Stimulated activated CD4-positive, alpha-beta T cell treated with anti-CD3 and anti-CD28 coated beads, Interleukin-1b, Interleukin-23, amount 100 ng/mL, for 48 hours (primary cell): ENCODE measurements at regions not wholly inside any gene's neighbourhood (a gene's known extent, or its start where the extent isn't known, plus 50 kb on each side); places are given as distances from the start of the nearest gene placed in this dataset.

ENCODE experiments used
- DNase-seq: peaks from one replicate; pipeline ENCODE4 v3.0.0-alpha.2; 2020

GRCh38 chr15:93469994-93470393 lies 381.0 kb upstream of the RGMA start:
- DNase-seq: no peak

- DNase-seq: no peak
These were observed 378.3 kb upstream of the RGMA start for GRCh38 chr15:93467337-93467736.

GRCh38 chr15:93466380-93466779 lies 377.4 kb upstream of the RGMA start:
- DNase-seq: no peak

GRCh38 chr15:93462690-93463089 lies 373.7 kb upstream of the RGMA start:
- DNase-seq: no peak

GRCh38 chr15:93460717-93461116 lies 371.7 kb upstream of the RGMA start:
- no peak for DNase-seq

- no peak for DNase-seq
These were observed 370.4 kb upstream of the RGMA start for GRCh38 chr15:93459396-93459795.

GRCh38 chr15:93458597-93458996 lies 369.6 kb upstream of the RGMA start:
- no peak for DNase-seq

- no peak for DNase-seq
These were observed 365.8 kb upstream of the RGMA start for GRCh38 chr15:93454788-93455187.

- DNase-seq: no peak
These were observed 363.7 kb upstream of the RGMA start for GRCh38 chr15:93452537-93453211.

- no peak for DNase-seq
These were observed 362.8 kb upstream of the RGMA start for GRCh38 chr15:93451822-93452221.

- DNase-seq: no peak
These were observed 362.3 kb upstream of the RGMA start for GRCh38 chr15:93451265-93451664.

GRCh38 chr15:93449798-93450197 lies 360.8 kb upstream of the RGMA start:
- DNase-seq: no peak

GRCh38 chr15:93438310-93438709 lies 349.3 kb upstream of the RGMA start:
- DNase-seq: no peak

- DNase-seq: no peak
These were observed 343.5 kb upstream of the RGMA start for GRCh38 chr15:93432474-93432873.

- no peak for DNase-seq
These were observed 339.9 kb upstream of the RGMA start for GRCh38 chr15:93428807-93429351.

- no peak for DNase-seq
These were observed 339.1 kb upstream of the RGMA start for GRCh38 chr15:93428150-93428549.

- DNase-seq: no peak
These were observed 335.1 kb upstream of the RGMA start for GRCh38 chr15:93424131-93424530.

GRCh38 chr15:93422476-93422875 lies 333.5 kb upstream of the RGMA start:
- no peak for DNase-seq

GRCh38 chr15:93420477-93420876 lies 331.5 kb upstream of the RGMA start:
- DNase-seq: no peak

- no peak for DNase-seq
These were observed 331.0 kb upstream of the RGMA start for GRCh38 chr15:93420050-93420452.

GRCh38 chr15:93418566-93418965 lies 329.6 kb upstream of the RGMA start:
- DNase-seq: no peak

GRCh38 chr15:93417631-93418030 lies 328.6 kb upstream of the RGMA start:
- no peak for DNase-seq

- no peak for DNase-seq
These were observed 328.1 kb upstream of the RGMA start for GRCh38 chr15:93417156-93417555.

GRCh38 chr15:93415576-93415975 lies 326.6 kb upstream of the RGMA start:
- DNase-seq: no peak

- DNase-seq: no peak
These were observed 325.7 kb upstream of the RGMA start for GRCh38 chr15:93414576-93415231.
